ENCODE measurements at regions not wholly inside any gene's neighbourhood (a gene's known extent, or its start where the extent isn't known, plus 50 kb on each side); places are given as distances from the start of the nearest gene placed in this dataset.

DNA sequence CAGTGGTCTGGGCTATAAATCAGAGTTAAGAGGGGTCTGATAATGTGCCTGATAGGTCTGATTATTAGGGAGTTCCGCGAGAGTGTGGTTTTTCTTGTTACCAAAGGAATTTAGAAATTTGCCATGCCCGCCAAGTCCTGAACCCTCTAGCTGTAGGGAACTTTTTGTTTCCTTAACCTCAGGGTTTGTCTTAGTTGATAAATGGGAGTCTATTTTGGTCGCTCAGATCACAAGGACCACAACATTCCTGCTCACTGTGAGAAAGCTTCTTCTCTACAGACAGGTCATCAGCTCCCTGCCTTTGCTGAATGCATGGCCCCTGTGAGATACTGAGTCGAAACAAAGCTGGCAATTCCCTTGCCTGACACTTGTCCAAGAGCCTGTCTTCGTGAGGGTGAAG is 497.8 kb downstream of the HS3ST4 start:
- H3K27me3 ChIP-seq: no peaks in the 10 kb centered on the region
- no peak overlapping the region for H3K27ac ChIP-seq
- H3K9ac ChIP-seq (ENCODE audit: low read depth in 2 of 2, low read length in 2 of 2): no peak overlapping the region
- no peak for DNase-seq
- TF ChIP-seq, protein P1, sequence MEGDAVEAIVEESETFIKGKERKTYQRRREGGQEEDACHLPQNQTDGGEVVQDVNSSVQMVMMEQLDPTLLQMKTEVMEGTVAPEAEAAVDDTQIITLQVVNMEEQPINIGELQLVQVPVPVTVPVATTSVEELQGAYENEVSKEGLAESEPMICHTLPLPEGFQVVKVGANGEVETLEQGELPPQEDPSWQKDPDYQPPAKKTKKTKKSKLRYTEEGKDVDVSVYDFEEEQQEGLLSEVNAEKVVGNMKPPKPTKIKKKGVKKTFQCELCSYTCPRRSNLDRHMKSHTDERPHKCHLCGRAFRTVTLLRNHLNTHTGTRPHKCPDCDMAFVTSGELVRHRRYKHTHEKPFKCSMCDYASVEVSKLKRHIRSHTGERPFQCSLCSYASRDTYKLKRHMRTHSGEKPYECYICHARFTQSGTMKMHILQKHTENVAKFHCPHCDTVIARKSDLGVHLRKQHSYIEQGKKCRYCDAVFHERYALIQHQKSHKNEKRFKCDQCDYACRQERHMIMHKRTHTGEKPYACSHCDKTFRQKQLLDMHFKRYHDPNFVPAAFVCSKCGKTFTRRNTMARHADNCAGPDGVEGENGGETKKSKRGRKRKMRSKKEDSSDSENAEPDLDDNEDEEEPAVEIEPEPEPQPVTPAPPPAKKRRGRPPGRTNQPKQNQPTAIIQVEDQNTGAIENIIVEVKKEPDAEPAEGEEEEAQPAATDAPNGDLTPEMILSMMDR (IDR thresholded peaks at IDR 0.05): no peak
- no peak overlapping the region for H3K4me3 ChIP-seq
- H3K9me3 ChIP-seq: no peaks in the 10 kb centered on the region
- intact Hi-C loops (cut with DNase I): no loop called here
- no peaks in the 10 kb centered on the region for H3K36me3 ChIP-seq
- H3K4me1 ChIP-seq: no peaks in the 10 kb centered on the region

DNA sequence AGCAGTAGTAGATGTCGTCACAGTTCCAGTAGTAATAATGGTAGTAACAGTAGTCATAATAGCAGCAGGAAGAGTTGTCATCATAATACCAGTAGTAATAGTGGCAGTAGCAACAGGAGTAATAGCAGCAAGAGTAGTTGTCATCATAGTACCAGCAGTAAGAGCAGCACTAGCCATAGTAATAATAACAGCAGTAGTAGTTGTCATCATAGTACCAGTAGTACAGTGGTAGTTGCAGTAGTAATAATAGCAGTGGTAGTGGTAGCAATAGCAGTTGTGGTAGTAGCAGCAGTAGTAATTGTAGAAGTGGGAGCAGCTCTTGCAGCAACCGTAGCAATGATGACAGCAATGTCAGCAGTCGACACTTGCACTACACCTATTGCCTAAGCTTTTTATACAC is 502.8 kb downstream of the HS3ST4 start:
- Histone ChIP-seq H3K36me3 (no peaks in the 10 kb centered on the region), H3K9ac (ENCODE audit: low read depth in 2 of 2, low read length in 2 of 2) (no peak overlapping the region), H3K4me1 (no peaks in the 10 kb centered on the region), H3K9me3 (no peaks in the 10 kb centered on the region), H3K4me3 (no peak overlapping the region), H3K27me3 (no peaks in the 10 kb centered on the region), H3K27ac (no peak overlapping the region)
- intact Hi-C loops (cut with DNase I): no loop called here
- TF ChIP-seq, protein P1 (IDR thresholded peaks at IDR 0.05): no peak
- DNase-seq: no peak

DNA sequence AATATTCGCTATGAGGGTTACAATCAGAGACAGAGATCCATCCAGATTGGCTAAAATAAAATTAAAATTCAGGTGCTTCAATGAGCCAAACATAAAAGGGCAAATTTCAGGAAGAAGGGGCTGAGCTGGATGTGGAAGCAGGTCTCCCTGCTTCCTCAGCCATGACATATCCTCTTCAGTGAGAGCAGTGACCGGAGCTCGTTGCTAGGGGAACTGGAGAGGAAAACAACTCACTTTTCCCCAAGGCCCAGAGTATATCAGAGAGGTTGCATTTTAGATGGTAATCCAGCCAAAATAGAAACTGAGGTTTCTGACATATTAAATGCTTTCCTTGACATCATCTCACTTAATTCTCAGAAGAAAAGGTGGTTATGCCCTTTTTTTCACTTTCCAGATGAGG is 503.5 kb downstream of the HS3ST4 start:
- TF ChIP-seq, protein P1 (IDR thresholded peaks at IDR 0.05): no peak
- Histone ChIP-seq H3K27me3 (no peaks in the 10 kb centered on the region), H3K36me3 (no peaks in the 10 kb centered on the region), H3K4me1 (no peaks in the 10 kb centered on the region), H3K4me3 (no peak overlapping the region), H3K27ac (no peak overlapping the region), H3K9me3 (no peaks in the 10 kb centered on the region), H3K9ac (ENCODE audit: low read depth in 2 of 2, low read length in 2 of 2) (no peak overlapping the region)
- intact Hi-C loops (cut with DNase I): no loop called here
- no peak for DNase-seq

DNA sequence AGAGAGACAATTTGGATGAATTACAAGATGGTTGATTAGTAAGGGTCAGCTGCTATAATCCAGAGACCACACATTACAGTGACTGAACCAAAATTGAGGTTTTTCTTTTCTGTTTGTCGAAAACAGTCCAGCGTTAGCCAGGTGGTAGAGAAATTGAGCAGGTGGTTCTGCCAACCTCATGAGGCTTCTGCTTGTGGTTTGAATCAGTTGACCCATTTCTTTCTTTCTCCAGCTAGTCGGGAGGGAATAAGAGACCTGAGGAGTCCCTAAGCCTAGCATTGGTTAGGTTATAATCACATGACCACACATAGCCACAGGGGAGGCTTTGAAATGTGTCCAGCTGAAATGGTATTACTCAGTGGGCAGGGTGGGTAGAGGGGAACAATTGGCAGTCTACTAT is 504.6 kb downstream of the HS3ST4 start:
- Histone ChIP-seq H3K4me1 (no peaks in the 10 kb centered on the region), H3K9ac (ENCODE audit: low read depth in 2 of 2, low read length in 2 of 2) (no peak overlapping the region), H3K27ac (no peak overlapping the region), H3K4me3 (no peak overlapping the region), H3K36me3 (no peaks in the 10 kb centered on the region), H3K27me3 (no peaks in the 10 kb centered on the region), H3K9me3 (no peaks in the 10 kb centered on the region)
- intact Hi-C loops (cut with DNase I): no loop called here
- no peak for DNase-seq
- TF ChIP-seq, protein P1 (IDR thresholded peaks at IDR 0.05): no peak

DNA sequence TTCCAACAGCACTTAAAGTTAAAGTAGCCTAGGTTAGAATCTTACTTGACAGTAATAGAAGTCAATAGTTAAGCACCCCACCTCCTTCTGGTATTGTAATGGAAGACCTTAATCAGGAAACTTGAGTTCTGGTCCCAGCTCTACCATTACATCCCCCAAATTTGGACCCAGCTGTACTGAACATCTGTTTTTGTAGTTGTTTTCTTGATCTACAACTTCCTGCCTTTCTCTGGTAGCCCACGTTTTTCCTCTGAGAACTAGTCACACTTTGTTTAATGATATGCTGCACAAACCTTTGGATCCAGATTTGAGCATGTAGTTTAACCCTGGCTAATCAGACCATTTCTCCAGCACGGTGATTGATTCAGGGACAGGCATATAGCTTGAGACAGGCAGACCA is 505.0 kb downstream of the HS3ST4 start:
- Histone ChIP-seq H3K36me3 (no peaks in the 10 kb centered on the region), H3K4me3 (no peak overlapping the region), H3K27me3 (no peaks in the 10 kb centered on the region), H3K4me1 (no peaks in the 10 kb centered on the region), H3K27ac (no peak overlapping the region), H3K9ac (ENCODE audit: low read depth in 2 of 2, low read length in 2 of 2) (no peak overlapping the region), H3K9me3 (no peaks in the 10 kb centered on the region)
- no peak for DNase-seq
- TF ChIP-seq, protein P1 (IDR thresholded peaks at IDR 0.05): no peak
- intact Hi-C loops (cut with DNase I): no loop called here

DNA sequence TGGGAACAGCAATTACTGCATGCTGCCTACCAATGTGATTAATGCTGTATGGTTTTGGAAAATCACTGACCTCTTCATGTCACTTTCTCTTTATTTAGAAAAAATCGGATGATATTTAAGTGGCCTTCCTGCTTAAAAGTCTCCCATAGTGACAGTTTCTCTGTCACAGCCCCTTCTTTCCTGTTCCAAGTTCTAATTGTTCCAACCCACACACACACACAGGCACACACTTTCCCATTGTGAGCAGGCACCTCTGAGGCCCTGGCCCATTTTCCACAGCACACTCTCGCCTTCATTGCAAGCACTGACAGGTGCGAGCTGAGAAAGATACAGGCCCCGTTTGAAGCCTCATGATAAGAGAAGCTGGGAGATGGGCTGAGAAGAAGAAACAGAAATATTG is 505.9 kb downstream of the HS3ST4 start:
- no peak overlapping the region for H3K4me3 ChIP-seq
- H3K9me3 ChIP-seq: no peaks in the 10 kb centered on the region
- H3K36me3 ChIP-seq: no peaks in the 10 kb centered on the region
- TF ChIP-seq, protein P1 (IDR thresholded peaks at IDR 0.05): no peak
- no peaks in the 10 kb centered on the region for H3K27me3 ChIP-seq
- H3K27ac ChIP-seq: no peak overlapping the region
- no peaks in the 10 kb centered on the region for H3K4me1 ChIP-seq
- DNase-seq: no peak
- no peak overlapping the region for H3K9ac ChIP-seq (ENCODE audit: low read depth in 2 of 2, low read length in 2 of 2)
- intact Hi-C loops (cut with DNase I): no loop called here
